ENCODE measurements at regions not wholly inside any gene's neighbourhood (a gene's known extent, or its start where the extent isn't known, plus 50 kb on each side); places are given as distances from the start of the nearest gene placed in this dataset.

DNA sequence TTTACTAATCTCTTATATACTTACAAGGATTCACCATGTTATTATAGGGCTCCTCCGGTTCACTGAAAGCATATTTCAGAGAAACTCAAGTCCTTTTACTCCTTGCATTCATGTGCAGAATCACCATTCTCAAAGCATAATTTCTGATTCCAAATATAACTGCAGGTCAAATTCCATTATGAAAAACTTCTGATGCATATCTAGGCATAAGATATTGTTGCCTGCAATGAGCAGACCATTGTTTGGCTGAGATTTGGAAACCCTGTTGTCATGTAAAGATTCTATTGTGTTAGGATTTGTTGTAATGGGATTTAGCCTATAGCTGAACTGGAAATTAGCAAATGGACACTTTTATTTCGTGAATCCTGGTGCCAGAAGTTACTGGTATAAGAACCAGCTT is 69.5 kb upstream of the PRICKLE2 start:
- TF ChIP-seq CTCF (IDR thresholded peaks at IDR 0.05; ENCODE audit: low read depth, low read length) (no peak), POLR2A (IDR thresholded peaks at IDR 0.05; ENCODE audit: extremely low read depth, insufficient read length) (no peak), MYC (IDR thresholded peaks at IDR 0.05; ENCODE audit: low read depth, low read length) (no peak)
- TF ChIP-seq, protein P1, sequence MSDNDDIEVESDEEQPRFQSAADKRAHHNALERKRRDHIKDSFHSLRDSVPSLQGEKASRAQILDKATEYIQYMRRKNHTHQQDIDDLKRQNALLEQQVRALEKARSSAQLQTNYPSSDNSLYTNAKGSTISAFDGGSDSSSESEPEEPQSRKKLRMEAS (IDR thresholded peaks at IDR 0.05; ENCODE audit: low read depth, low read length) = no peak
